ENCODE measurements at regions not wholly inside any gene's neighbourhood (a gene's known extent, or its start where the extent isn't known, plus 50 kb on each side); places are given as distances from the start of the nearest gene placed in this dataset.

GRCh38 chr5:167952278-167952995 is 339.0 kb upstream of the WWC1 start:
- no peak for DNase-seq
- H3K79me2 ChIP-seq (ENCODE audit: control insufficient read depth, insufficient read depth, low read length): no peaks in the 10 kb centered on the region
- H3K9me3 Mint-ChIP-seq (ENCODE audit: insufficient read depth): peaks cover 2% of the 10 kb centered on the region
- no peaks in the 10 kb centered on the region for H3K4me1 ChIP-seq (ENCODE audit: control insufficient read depth in 2 of 2, insufficient read depth in 2 of 2, low read length in 2 of 2)
- H3K4me3 ChIP-seq (ENCODE audit: control extremely low read depth in 1 of 5, extremely low read depth in 1 of 5, insufficient read depth in 1 of 5, low read depth in 2 of 5, low read length in 4 of 5): no peak overlapping the region
- no peaks in the 10 kb centered on the region for H3K27me3 ChIP-seq (replicated peaks in 1 of 4; ENCODE audit: control extremely low read depth in 1 of 4, control insufficient read depth in 3 of 4, insufficient read depth in 4 of 4, low read length in 3 of 4)
- no peak for ATAC-seq (ENCODE audit: low read depth)
- H3K4me1 Mint-ChIP-seq: peaks cover 2% of the 10 kb centered on the region
- no peaks in the 10 kb centered on the region for H3K9me3 ChIP-seq (ENCODE audit: control extremely low read depth in 1 of 3, control insufficient read depth in 2 of 3, insufficient read depth in 1 of 3, low read length in 2 of 3)
- no peak overlapping the region for H3K4me3 Mint-ChIP-seq
- H3K9ac ChIP-seq (ENCODE audit: low read length): no peak overlapping the region
- intact Hi-C loops (cut with micrococcal nuclease): no loop called here
- no peaks in the 10 kb centered on the region for H3K36me3 ChIP-seq (replicated peaks in 1 of 2; ENCODE audit: control extremely low read depth in 1 of 2, control insufficient read depth in 1 of 2, extremely low read depth in 1 of 2, insufficient read depth in 2 of 2, low read length in 1 of 2)
- H3K27ac Mint-ChIP-seq: no peak overlapping the region
- H2AFZ ChIP-seq (ENCODE audit: insufficient read depth, low read depth, low read length, poor library complexity, severe bottlenecking): no peak overlapping the region
- WGBS (ENCODE audit: insufficient coverage): 87% methylated on average over 16 of the region's 19 CpGs
- ChIA-PET POLR2A (no interaction called here), CTCF (no interaction called here)
- no peak overlapping the region for H3K4me2 ChIP-seq (replicated peaks; ENCODE audit: low read depth, low read length, poor library complexity, severe bottlenecking)
- no peaks in the 10 kb centered on the region for H4K20me1 ChIP-seq (ENCODE audit: control insufficient read depth, insufficient read depth, low read length, poor library complexity, severe bottlenecking)
- H3K27me3 Mint-ChIP-seq: no peaks in the 10 kb centered on the region
- TF ChIP-seq CTCF (IDR thresholded peaks at IDR 0.05) (no peak), EZH2 (IDR thresholded peaks at IDR 0.05; ENCODE audit: borderline replicate concordance, insufficient read depth, low read depth, low read length, poor library complexity, severe bottlenecking) (no peak)
- no peak overlapping the region for H3K27ac ChIP-seq (ENCODE audit: low read length in 2 of 2)

- no peaks in the 10 kb centered on the region for H3K27me3 ChIP-seq (replicated peaks in 1 of 4; ENCODE audit: control extremely low read depth in 1 of 4, control insufficient read depth in 3 of 4, insufficient read depth in 4 of 4, low read length in 3 of 4)
- TF ChIP-seq EZH2 (IDR thresholded peaks at IDR 0.05; ENCODE audit: borderline replicate concordance, insufficient read depth, low read depth, low read length, poor library complexity, severe bottlenecking) (no peak), CTCF (IDR thresholded peaks at IDR 0.05) (no peak)
- ATAC-seq (ENCODE audit: low read depth): no peak
- no peaks in the 10 kb centered on the region for H3K9me3 ChIP-seq (ENCODE audit: control extremely low read depth in 1 of 3, control insufficient read depth in 2 of 3, insufficient read depth in 1 of 3, low read length in 2 of 3)
- H3K4me1 ChIP-seq (ENCODE audit: control insufficient read depth in 2 of 2, insufficient read depth in 2 of 2, low read length in 2 of 2): no peaks in the 10 kb centered on the region
- H3K4me3 ChIP-seq (ENCODE audit: control extremely low read depth in 1 of 5, extremely low read depth in 1 of 5, insufficient read depth in 1 of 5, low read depth in 2 of 5, low read length in 4 of 5): no peak overlapping the region
- WGBS (ENCODE audit: insufficient coverage): no CpG with 5 or more reads among the region's 4 CpGs
- H2AFZ ChIP-seq (ENCODE audit: insufficient read depth, low read depth, low read length, poor library complexity, severe bottlenecking): no peak overlapping the region
- H3K27ac ChIP-seq (ENCODE audit: low read length in 2 of 2): no peak overlapping the region
- no peaks in the 10 kb centered on the region for H3K36me3 ChIP-seq (replicated peaks in 1 of 2; ENCODE audit: control extremely low read depth in 1 of 2, control insufficient read depth in 1 of 2, extremely low read depth in 1 of 2, insufficient read depth in 2 of 2, low read length in 1 of 2)
- H3K27me3 Mint-ChIP-seq: no peaks in the 10 kb centered on the region
- no peaks in the 10 kb centered on the region for H4K20me1 ChIP-seq (ENCODE audit: control insufficient read depth, insufficient read depth, low read length, poor library complexity, severe bottlenecking)
- intact Hi-C loops (cut with micrococcal nuclease): no loop called here
- CTCF ChIA-PET: no interaction called here
- peaks cover 2% of the 10 kb centered on the region for H3K9me3 Mint-ChIP-seq (ENCODE audit: insufficient read depth)
- H3K27ac Mint-ChIP-seq: no peak overlapping the region
- H3K4me2 ChIP-seq (replicated peaks; ENCODE audit: low read depth, low read length, poor library complexity, severe bottlenecking): no peak overlapping the region
- POLR2A ChIA-PET: no interaction called here
- H3K79me2 ChIP-seq (ENCODE audit: control insufficient read depth, insufficient read depth, low read length): no peaks in the 10 kb centered on the region
- no peak for DNase-seq
- H3K9ac ChIP-seq (ENCODE audit: low read length): no peak overlapping the region
- no peak overlapping the region for H3K4me3 Mint-ChIP-seq
- H3K4me1 Mint-ChIP-seq: peaks cover 2% of the 10 kb centered on the region
Measured at GRCh38 chr5:167953151-167953798, 338.2 kb upstream of the WWC1 start.
